BLaER1 (cell line): ENCODE measurements at regions not wholly inside any gene's neighbourhood (a gene's known extent, or its start where the extent isn't known, plus 50 kb on each side); places are given as distances from the start of the nearest gene placed in this dataset.

Experiments
- H3K27ac ChIP-seq: shearing (Covaris generic); formaldehyde crosslinking; 2 replicates; pipeline ENCODE4 v1.8.1; 2022
- H3K27me3 ChIP-seq: shearing (Covaris generic); formaldehyde crosslinking; 2 replicates; pipeline ENCODE4 v1.8.1; 2022
- H3K36me3 ChIP-seq: shearing (Covaris generic); formaldehyde crosslinking; 2 replicates; pipeline ENCODE4 v1.8.1; 2022
- H3K4me1 ChIP-seq: shearing (Covaris generic); formaldehyde crosslinking; 2 replicates; pipeline ENCODE4 v1.8.1; 2022
- H3K4me2 ChIP-seq: shearing (Covaris generic); formaldehyde crosslinking; 2 replicates; pipeline ENCODE4 v1.8.1; 2022
- H3K4me3 ChIP-seq: shearing (Covaris generic); formaldehyde crosslinking; 2 replicates; pipeline ENCODE4 v1.8.1; 2022
- H3K9ac ChIP-seq: shearing (Covaris generic); formaldehyde crosslinking; 2 replicates; pipeline ENCODE4 v1.8.1; 2022
- H3K9me3 ChIP-seq: shearing (Covaris generic); formaldehyde crosslinking; 2 replicates; pipeline ENCODE4 v1.8.1; 2022
- H4K20me1 ChIP-seq: shearing (Covaris generic); formaldehyde crosslinking; 2 replicates; pipeline ENCODE4 v1.8.1; 2022
- Cebpa-rat ChIP-seq: shearing (Covaris generic); IDR thresholded peaks from 2 replicates; pipeline ENCODE4 v1.8.1; 2022

DNA sequence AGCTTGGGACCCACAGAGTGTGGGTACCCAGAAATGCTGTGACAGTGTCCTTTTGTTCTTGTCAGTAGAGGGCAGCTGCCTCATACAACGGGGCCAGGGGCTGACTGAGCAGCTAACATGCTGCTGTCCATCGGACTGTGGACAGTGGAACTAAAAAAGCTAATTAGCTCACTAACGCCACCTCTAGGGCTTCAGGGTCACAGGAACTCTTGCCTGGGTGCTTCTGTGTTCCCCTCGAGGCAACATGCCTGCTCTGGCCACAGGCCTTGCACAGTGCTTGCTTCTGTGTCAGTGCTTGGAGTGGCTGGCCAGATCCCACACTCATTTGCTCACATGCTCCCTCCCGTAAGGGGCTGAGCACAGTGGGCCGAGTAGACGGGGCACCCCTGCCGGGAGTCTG lies 377.0 kb downstream of the OLFM4 start:
- Histone ChIP-seq H3K27me3 (no peaks in the 10 kb centered on the region), H4K20me1 (no peaks in the 10 kb centered on the region), H3K4me2 (no peak overlapping the region), H3K4me1 (no peaks in the 10 kb centered on the region), H3K36me3 (no peaks in the 10 kb centered on the region), H3K9ac (no peak overlapping the region), H3K27ac (no peak overlapping the region), H3K9me3 (0 out of 2 replicates have a peak, but pooled peaks cover 8% of the 10 kb centered on the region), H3K4me3 (no peak overlapping the region)
- TF ChIP-seq Cebpa-rat: no peak

DNA sequence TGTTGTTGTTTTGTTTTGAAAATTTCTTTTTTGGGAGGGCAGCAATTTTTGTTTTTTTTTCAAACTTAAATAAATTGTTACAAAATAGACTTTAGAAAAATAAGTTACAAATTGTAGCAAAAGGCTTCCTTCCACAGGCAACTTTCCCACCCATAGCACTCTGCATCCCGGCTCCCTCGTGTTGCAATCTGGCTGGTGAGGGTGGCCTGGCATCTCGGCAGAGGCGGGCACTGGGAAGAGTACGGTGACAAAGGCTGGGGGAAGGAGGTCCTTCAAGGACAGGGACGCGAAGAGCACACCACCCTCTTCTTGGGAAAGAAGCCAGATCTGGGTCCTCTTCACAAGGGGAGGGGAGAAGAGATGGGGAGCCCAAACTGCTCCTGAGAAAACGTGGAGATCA lies 379.7 kb downstream of the OLFM4 start:
- Histone ChIP-seq H3K9ac (no peak overlapping the region), H3K4me3 (no peak overlapping the region), H3K4me1 (no peaks in the 10 kb centered on the region), H3K27me3 (no peaks in the 10 kb centered on the region), H4K20me1 (no peaks in the 10 kb centered on the region), H3K36me3 (no peaks in the 10 kb centered on the region), H3K9me3 (0 out of 2 replicates have a peak, but pooled peaks cover 8% of the 10 kb centered on the region), H3K4me2 (no peak overlapping the region), H3K27ac (no peak overlapping the region)
- TF ChIP-seq Cebpa-rat: no peak

DNA sequence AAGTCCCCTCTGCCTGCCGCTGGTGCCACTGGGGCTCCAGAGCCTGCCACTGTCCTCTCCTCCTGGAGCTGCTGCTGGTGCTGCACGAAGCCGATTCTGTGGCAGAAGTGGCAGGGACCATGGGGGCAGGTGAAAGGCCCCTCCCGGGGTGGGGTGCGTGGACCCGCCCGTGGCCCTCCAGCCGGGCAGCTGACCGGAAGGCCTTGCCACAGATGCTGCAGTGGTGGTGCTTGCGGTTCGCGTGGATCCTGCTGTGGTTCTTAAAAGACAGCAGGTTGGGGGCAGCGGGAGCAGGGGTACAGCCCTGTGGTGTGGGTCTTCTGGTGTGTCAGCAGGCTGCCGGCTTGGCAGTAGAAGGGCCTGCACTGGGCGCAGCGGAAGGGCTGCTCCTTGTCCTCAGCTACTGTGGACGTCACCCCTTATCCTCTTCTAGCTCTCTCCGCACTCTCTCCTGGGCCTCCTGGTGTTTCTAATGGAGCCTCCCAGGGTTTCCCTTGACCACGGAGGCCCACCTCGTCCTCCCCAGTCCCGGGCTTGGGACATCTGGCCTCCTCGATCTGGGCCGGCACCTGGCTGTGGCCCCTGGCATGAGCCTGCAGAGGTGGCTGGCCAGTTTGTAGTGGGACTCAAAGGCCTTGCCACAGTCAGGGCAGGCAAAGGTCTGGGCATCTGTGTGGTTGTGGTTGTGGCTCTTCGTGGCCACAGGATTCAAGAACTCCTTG lies 380.4 kb downstream of the OLFM4 start:
- Histone ChIP-seq H3K27me3 (no peaks in the 10 kb centered on the region), H3K27ac (no peak overlapping the region), H3K36me3 (no peaks in the 10 kb centered on the region)

DNA sequence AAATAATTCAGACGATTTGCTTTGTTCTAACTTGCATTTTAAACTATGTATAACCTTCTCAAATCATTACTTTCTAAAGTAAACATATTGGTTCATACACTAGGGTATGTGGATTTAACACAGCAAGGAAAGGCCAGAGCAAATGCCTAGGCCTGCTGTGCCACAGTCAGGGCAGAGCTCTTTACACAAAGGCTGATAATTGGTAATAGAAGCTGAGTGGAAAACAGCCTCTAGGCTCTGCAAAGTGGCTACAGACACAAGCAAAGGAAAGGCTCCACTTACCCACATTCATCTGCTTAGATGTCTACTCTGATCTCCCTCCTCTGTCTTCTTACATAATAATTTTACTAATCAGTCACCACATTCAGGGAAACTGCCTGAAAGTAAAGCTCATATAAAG lies 382.9 kb downstream of the OLFM4 start:
- Histone ChIP-seq H4K20me1 (no peaks in the 10 kb centered on the region), H3K36me3 (no peaks in the 10 kb centered on the region), H3K27ac (no peak overlapping the region), H3K4me1 (no peaks in the 10 kb centered on the region), H3K4me3 (no peak overlapping the region), H3K9ac (no peak overlapping the region), H3K9me3 (no peaks in the 10 kb centered on the region), H3K27me3 (no peaks in the 10 kb centered on the region), H3K4me2 (no peak overlapping the region)
- TF ChIP-seq Cebpa-rat: no peak

More for the DNA sequence above, 380.4 kb downstream of the OLFM4 start:
- Histone ChIP-seq H3K9me3 (0 out of 2 replicates have a peak, but pooled peaks cover 8% of the 10 kb centered on the region), H3K4me1 (no peaks in the 10 kb centered on the region), H4K20me1 (no peaks in the 10 kb centered on the region), H3K9ac (no peak overlapping the region), H3K4me3 (no peak overlapping the region), H3K4me2 (no peak overlapping the region)
- no peak for TF ChIP-seq Cebpa-rat

DNA sequence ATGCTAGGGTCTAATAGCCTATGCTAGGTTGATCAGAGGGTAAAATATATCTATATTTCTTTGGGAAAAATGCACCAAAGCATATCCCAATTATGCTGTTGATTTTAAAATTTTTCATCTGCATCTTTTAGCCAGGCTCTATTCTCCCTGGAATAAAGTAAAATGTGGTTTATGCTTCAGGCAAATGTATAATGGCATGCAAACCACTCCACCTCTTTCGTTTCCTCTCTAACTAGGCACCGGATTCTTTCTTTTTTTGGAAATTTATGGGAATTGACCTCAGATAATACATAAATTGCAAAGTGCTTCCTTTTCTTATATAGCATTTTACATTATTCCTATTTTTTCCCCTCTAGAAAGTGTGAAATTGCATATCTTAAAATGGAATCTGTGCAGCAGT lies 386.5 kb downstream of the OLFM4 start:
- Histone ChIP-seq H3K36me3 (no peaks in the 10 kb centered on the region), H3K4me3 (no peak overlapping the region), H3K4me1 (no peaks in the 10 kb centered on the region), H3K4me2 (no peak overlapping the region), H3K9ac (no peak overlapping the region), H3K27ac (no peak overlapping the region), H4K20me1 (no peaks in the 10 kb centered on the region), H3K9me3 (no peaks in the 10 kb centered on the region), H3K27me3 (no peaks in the 10 kb centered on the region)
- no peak for TF ChIP-seq Cebpa-rat

DNA sequence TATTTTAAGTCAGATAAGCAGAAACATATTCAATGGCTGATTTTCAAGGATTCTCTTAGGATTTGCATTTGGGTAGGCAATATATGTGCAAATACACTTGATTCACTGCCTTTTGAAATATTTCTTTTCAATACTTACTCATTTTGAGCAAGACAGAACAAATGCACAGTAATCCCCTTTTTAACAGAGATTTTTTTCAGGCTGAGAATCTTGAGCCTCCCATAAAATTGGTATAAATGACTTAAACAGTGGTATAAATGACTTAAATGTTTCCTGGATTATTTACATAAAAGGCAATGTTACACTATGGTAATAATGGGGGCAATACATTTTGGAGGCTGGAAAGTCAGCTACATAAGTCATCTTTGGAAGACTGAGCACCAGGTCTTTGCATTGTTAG lies 389.0 kb downstream of the OLFM4 start:
- Histone ChIP-seq H3K36me3 (no peaks in the 10 kb centered on the region), H3K9me3 (no peaks in the 10 kb centered on the region), H3K27me3 (no peaks in the 10 kb centered on the region), H3K4me1 (no peaks in the 10 kb centered on the region), H3K27ac (no peak overlapping the region), H4K20me1 (no peaks in the 10 kb centered on the region), H3K4me2 (no peak overlapping the region), H3K4me3 (no peak overlapping the region), H3K9ac (no peak overlapping the region)
- TF ChIP-seq Cebpa-rat: no peak

DNA sequence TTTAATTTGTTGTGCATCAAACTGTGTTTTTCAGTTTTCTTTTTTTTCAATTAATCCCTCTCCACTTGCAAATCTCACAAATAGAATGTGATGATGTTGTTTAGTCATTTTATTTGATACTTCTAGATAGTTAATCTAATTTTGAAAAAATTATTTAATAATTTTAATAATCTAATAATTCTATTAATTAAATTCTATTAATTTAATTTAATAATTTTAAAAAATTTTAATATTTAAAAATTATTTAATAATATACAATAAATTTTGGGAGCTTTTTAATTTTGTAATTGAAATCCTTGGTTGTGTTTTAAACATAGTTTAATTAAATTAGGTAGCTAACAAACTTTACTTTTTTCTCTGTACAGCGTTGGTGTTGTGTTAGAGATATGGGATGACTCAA lies 393.8 kb downstream of the OLFM4 start:
- 0 out of 2 replicates have a peak, but pooled peaks cover 4% of the 10 kb centered on the region for H3K9me3 ChIP-seq

DNA sequence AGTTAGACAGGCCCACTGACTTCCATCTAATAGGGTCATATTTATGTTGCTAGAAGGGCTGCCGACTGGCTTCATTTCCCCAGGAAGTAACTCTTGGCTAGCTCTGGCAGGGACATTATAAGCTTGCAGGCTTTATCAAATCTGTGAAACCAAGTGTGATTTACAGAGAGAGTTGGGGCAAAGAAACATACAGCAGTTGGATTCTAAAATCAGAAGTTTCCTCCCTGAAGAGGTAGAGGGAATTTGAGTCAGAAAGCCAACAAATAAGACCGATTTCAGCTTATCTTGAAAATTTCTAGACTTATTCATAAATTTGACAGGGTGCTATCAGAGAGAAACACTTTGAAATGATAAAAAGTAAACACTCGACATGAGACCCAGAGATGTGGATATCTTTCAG lies 407.8 kb downstream of the OLFM4 start:
- Histone ChIP-seq H3K9me3 (peaks cover 5% of the 10 kb centered on the region), H3K27me3 (no peaks in the 10 kb centered on the region), H3K4me3 (no peak overlapping the region), H3K36me3 (no peaks in the 10 kb centered on the region), H3K27ac (no peak overlapping the region), H4K20me1 (no peaks in the 10 kb centered on the region), H3K4me1 (no peaks in the 10 kb centered on the region), H3K4me2 (no peak overlapping the region), H3K9ac (no peak overlapping the region)
- TF ChIP-seq Cebpa-rat: no peak

More for the DNA sequence above, 393.8 kb downstream of the OLFM4 start:
- Histone ChIP-seq H4K20me1 (no peaks in the 10 kb centered on the region), H3K27ac (no peak overlapping the region), H3K4me3 (no peak overlapping the region), H3K4me1 (no peaks in the 10 kb centered on the region), H3K36me3 (no peaks in the 10 kb centered on the region), H3K27me3 (no peaks in the 10 kb centered on the region), H3K9ac (no peak overlapping the region), H3K4me2 (no peak overlapping the region)
- no peak for TF ChIP-seq Cebpa-rat

DNA sequence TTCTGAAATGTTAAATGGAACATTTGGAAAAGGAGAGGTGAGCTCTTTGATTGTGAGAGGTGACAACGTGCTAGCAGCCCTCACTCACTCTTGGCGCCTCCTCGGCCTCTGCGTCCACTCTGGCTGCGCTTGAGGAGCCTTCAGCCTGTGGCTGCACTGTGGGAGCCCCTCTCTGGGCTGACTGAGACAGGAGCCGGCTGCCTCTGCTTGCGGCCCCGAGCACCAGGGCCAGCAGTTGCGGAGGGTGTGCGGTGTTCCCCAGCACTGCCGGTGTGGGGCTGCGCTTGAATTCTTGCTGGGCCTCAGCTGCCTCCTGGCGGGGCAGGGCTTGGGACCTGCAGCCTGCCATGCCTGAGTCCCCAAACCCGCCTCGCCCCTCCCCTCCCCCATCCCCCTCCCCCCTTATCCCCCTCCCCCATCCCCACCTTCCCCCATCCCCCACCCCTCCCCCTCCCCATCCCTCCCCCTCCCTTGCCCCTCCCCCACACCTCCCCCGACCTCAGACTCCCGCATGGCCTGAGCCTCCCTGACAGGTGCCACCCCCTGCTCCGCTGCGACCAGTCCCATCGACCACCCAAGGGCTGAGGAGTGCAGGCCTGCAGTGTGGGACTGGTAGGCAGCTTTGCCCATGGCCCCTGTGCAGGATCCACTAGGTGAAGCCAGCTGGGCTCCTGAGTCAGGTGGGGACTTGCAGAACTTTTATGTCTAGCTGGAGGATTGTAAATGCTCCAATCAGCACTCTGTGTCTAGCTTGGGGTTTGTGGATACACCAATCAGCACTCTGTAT lies 411.0 kb downstream of the OLFM4 start:
- TF ChIP-seq Cebpa-rat: no peak
- Histone ChIP-seq H3K27ac (no peak overlapping the region), H3K9ac (no peak overlapping the region), H3K4me2 (no peak overlapping the region), H3K4me3 (no peak overlapping the region), H3K27me3 (no peaks in the 10 kb centered on the region), H3K36me3 (no peaks in the 10 kb centered on the region), H3K4me1 (no peaks in the 10 kb centered on the region), H3K9me3 (peaks cover 9% of the 10 kb centered on the region), H4K20me1 (no peaks in the 10 kb centered on the region)

DNA sequence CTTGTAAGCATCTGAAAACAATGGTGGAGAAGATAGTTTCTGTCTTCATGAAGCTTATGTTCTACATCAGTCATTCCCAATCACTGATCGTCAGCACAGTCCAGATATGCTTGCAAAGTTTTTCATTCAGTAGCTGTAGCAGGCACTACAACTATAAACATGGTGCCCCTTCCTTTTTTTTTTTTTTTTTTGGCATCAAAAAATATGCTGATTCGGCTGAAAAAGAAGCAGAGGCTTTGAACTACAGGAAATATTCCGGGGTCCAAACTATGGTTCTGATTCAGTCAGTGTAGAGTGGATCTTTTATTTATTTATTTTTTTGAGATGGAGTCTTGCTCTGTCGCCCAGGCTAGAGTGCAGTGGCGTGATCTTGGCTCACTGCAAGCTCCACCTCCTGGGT lies 414.4 kb downstream of the OLFM4 start:
- H3K9ac ChIP-seq: no peak overlapping the region
- H3K9me3 ChIP-seq: peaks cover 9% of the 10 kb centered on the region
- no peaks in the 10 kb centered on the region for H3K27me3 ChIP-seq
- no peak for TF ChIP-seq Cebpa-rat
- H3K36me3 ChIP-seq: no peaks in the 10 kb centered on the region
- no peak overlapping the region for H3K4me3 ChIP-seq
- no peaks in the 10 kb centered on the region for H3K4me1 ChIP-seq
- no peak overlapping the region for H3K27ac ChIP-seq
- H3K4me2 ChIP-seq: no peak overlapping the region
- H4K20me1 ChIP-seq: no peaks in the 10 kb centered on the region
